NB4 (cell line): ENCODE measurements at regions not wholly inside any gene's neighbourhood (a gene's known extent, or its start where the extent isn't known, plus 50 kb on each side); places are given as distances from the start of the nearest gene placed in this dataset.

ENCODE experiments used
- MAX ChIP-seq: IDR thresholded peaks from 2 replicates; pipeline ENCODE4 v1.6.1; 2011; ENCODE audit warnings: low read depth, low read length
- MYC ChIP-seq: IDR thresholded peaks from 2 replicates; pipeline ENCODE4 v1.6.1; 2011; ENCODE audit warnings: low read depth, low read length
- POLR2A ChIP-seq: IDR thresholded peaks from 2 replicates; pipeline ENCODE4 v1.6.1; 2011; ENCODE audit warnings: mild to moderate bottlenecking; ENCODE audit not compliant: insufficient read length; ENCODE audit errors: extremely low read depth
- TF ChIP-seq, protein P1 (sequence below): IDR thresholded peaks from one replicate; pipeline ENCODE4 v1.5.1; 2012; ENCODE audit warnings: low read depth, low read length

DNA sequence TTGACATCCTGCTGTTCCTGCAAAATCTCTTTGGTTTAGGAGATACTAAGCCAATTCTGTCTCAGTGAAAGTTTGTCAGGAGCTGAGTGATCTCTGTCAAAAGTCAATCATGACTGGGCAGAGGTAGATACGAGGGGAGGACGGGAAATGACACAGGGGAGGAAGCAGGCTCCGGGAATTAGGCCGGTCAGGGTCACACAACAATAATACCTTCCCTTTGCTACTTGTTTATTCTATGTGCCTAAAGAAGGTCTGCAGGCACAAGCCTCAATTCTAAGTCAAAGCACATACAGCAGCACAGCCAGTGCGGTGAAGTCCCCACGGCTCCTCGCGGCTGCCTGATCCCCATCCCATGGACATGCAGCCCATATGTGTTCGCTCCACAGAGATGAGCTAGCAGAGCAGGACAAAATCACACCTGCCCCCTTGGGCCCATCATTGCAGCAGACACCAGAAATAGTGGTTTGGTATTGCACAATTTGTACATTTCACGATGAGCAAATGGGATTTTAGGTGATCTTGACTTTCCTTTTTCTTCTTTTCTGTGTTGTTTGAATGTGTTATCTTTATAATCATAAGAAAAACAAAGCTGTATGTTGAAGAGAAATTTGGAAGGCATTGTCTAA is 141.4 kb downstream of the VAPA start:
- no peak for TF ChIP-seq POLR2A
- TF ChIP-seq, protein P1, sequence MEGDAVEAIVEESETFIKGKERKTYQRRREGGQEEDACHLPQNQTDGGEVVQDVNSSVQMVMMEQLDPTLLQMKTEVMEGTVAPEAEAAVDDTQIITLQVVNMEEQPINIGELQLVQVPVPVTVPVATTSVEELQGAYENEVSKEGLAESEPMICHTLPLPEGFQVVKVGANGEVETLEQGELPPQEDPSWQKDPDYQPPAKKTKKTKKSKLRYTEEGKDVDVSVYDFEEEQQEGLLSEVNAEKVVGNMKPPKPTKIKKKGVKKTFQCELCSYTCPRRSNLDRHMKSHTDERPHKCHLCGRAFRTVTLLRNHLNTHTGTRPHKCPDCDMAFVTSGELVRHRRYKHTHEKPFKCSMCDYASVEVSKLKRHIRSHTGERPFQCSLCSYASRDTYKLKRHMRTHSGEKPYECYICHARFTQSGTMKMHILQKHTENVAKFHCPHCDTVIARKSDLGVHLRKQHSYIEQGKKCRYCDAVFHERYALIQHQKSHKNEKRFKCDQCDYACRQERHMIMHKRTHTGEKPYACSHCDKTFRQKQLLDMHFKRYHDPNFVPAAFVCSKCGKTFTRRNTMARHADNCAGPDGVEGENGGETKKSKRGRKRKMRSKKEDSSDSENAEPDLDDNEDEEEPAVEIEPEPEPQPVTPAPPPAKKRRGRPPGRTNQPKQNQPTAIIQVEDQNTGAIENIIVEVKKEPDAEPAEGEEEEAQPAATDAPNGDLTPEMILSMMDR, result no peak
- TF ChIP-seq MAX, result no peak
- no peak for TF ChIP-seq MYC
